Ishikawa (cell line): ENCODE measurements at regions not wholly inside any gene's neighbourhood (a gene's known extent, or its start where the extent isn't known, plus 50 kb on each side); places are given as distances from the start of the nearest gene placed in this dataset.

Experiments
- CEBPB ChIP-seq: IDR thresholded peaks from 2 replicates; pipeline ENCODE4 v1.6.1; 2012
- CREB1 ChIP-seq: IDR thresholded peaks from 2 replicates; pipeline ENCODE4 v1.6.1; 2012; ENCODE audit warnings: low read depth
- EGR1 ChIP-seq: IDR thresholded peaks from 2 replicates; pipeline ENCODE4 v1.6.1; 2012
- EP300 ChIP-seq: IDR thresholded peaks from 2 replicates; pipeline ENCODE4 v1.6.1; 2012; ENCODE audit warnings: borderline replicate concordance
- FOXM1 ChIP-seq: IDR thresholded peaks from 2 replicates; pipeline ENCODE4 v1.6.1; 2012; ENCODE audit warnings: low read depth, borderline replicate concordance
- NFIC ChIP-seq: IDR thresholded peaks from 2 replicates; pipeline ENCODE4 v1.6.1; 2012
- RAD21 ChIP-seq: IDR thresholded peaks from 2 replicates; pipeline ENCODE4 v1.6.1; 2012; ENCODE audit warnings: low read depth
- TAF1 ChIP-seq: IDR thresholded peaks from 2 replicates; pipeline ENCODE4 v1.6.1; 2012; ENCODE audit warnings: low read depth, mild to moderate bottlenecking
- TEAD4 ChIP-seq: IDR thresholded peaks from 2 replicates; pipeline ENCODE4 v1.6.1; 2012
- YY1 ChIP-seq: IDR thresholded peaks from 2 replicates; pipeline ENCODE4 v1.6.1; 2012; ENCODE audit warnings: low read depth
- TF ChIP-seq, protein P1 (sequence below): IDR thresholded peaks from 2 replicates; pipeline ENCODE4 v1.6.1; 2012
- TF ChIP-seq, protein P2 (sequence below): IDR thresholded peaks from 2 replicates; pipeline ENCODE4 v1.6.1; 2012; ENCODE audit warnings: low read depth, mild to moderate bottlenecking
- TF ChIP-seq, protein P3 (sequence below): IDR thresholded peaks from 2 replicates; pipeline ENCODE4 v1.6.1; 2012

DNA sequence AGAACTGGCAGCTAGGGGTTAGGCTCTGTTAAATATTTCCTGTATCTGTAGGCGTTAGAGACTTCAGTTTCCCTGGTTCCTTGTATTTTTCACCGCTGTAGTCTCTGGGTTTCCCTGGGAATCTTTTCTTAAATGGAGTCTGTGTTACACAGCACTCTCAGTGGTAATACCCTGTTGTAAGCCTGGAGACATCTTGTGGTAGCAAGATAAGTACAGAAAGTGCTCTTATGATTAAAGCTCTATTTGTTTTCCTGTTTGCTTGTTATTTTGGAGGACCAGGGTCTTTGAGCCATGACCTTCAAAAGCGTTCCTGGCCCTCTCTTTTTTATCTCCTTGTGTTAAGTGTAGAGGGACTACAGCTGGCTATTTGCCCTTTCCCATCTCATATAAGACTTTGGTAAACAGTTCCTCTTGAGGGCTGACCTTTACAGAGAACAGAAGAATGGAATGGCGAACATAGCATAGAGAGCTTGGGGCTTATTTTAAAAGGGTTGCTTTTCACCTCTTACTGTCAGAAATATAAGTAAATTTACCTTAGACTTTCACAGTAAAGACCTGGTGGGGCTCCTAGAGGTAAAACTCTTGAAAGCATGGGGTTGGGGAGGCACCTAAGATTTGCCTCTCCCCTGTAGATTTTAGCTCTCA is 782.5 kb downstream of the FAT4 start:
- TF ChIP-seq, protein P1, sequence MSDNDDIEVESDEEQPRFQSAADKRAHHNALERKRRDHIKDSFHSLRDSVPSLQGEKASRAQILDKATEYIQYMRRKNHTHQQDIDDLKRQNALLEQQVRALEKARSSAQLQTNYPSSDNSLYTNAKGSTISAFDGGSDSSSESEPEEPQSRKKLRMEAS: no peak
- no peak for TF ChIP-seq TAF1
- TF ChIP-seq, protein P2, sequence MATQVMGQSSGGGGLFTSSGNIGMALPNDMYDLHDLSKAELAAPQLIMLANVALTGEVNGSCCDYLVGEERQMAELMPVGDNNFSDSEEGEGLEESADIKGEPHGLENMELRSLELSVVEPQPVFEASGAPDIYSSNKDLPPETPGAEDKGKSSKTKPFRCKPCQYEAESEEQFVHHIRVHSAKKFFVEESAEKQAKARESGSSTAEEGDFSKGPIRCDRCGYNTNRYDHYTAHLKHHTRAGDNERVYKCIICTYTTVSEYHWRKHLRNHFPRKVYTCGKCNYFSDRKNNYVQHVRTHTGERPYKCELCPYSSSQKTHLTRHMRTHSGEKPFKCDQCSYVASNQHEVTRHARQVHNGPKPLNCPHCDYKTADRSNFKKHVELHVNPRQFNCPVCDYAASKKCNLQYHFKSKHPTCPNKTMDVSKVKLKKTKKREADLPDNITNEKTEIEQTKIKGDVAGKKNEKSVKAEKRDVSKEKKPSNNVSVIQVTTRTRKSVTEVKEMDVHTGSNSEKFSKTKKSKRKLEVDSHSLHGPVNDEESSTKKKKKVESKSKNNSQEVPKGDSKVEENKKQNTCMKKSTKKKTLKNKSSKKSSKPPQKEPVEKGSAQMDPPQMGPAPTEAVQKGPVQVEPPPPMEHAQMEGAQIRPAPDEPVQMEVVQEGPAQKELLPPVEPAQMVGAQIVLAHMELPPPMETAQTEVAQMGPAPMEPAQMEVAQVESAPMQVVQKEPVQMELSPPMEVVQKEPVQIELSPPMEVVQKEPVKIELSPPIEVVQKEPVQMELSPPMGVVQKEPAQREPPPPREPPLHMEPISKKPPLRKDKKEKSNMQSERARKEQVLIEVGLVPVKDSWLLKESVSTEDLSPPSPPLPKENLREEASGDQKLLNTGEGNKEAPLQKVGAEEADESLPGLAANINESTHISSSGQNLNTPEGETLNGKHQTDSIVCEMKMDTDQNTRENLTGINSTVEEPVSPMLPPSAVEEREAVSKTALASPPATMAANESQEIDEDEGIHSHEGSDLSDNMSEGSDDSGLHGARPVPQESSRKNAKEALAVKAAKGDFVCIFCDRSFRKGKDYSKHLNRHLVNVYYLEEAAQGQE: no peak
- no peak for TF ChIP-seq EGR1
- no peak for TF ChIP-seq EP300
- TF ChIP-seq YY1: no peak
- TF ChIP-seq CEBPB: no peak
- TF ChIP-seq FOXM1: no peak
- TF ChIP-seq NFIC: no peak
- TF ChIP-seq RAD21: no peak
- TF ChIP-seq, protein P3, sequence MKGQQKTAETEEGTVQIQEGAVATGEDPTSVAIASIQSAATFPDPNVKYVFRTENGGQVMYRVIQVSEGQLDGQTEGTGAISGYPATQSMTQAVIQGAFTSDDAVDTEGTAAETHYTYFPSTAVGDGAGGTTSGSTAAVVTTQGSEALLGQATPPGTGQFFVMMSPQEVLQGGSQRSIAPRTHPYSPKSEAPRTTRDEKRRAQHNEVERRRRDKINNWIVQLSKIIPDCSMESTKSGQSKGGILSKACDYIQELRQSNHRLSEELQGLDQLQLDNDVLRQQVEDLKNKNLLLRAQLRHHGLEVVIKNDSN: no peak
- TF ChIP-seq CREB1: no peak
- no peak for TF ChIP-seq TEAD4
